ENCODE measurements at regions not wholly inside any gene's neighbourhood (a gene's known extent, or its start where the extent isn't known, plus 50 kb on each side); places are given as distances from the start of the nearest gene placed in this dataset.

GRCh38 chr10:56728349-56728748, 367.3 kb upstream of the ZWINT start:
- no peak overlapping the region for H3K4me3 ChIP-seq (ENCODE audit: low read depth, low read length)
- DNase-seq (ENCODE audit: low read depth) = no peak
- no peak for TF ChIP-seq CTCF (IDR thresholded peaks at IDR 0.05; ENCODE audit: insufficient read depth, low read length)

- H3K4me3 ChIP-seq (ENCODE audit: low read depth, low read length) = no peak overlapping the region
- no peak for DNase-seq (ENCODE audit: low read depth)
- no peak for TF ChIP-seq CTCF (IDR thresholded peaks at IDR 0.05; ENCODE audit: insufficient read depth, low read length)
Observed at GRCh38 chr10:56722912-56723311, 361.9 kb upstream of the ZWINT start.

- DNase-seq (ENCODE audit: low read depth) = no peak
- TF ChIP-seq CTCF (IDR thresholded peaks at IDR 0.05; ENCODE audit: insufficient read depth, low read length) = no peak
Observed at GRCh38 chr10:56715262-56715661, 354.2 kb upstream of the ZWINT start.

GRCh38 chr10:56698506-56698905, 337.4 kb upstream of the ZWINT start:
- no peak for DNase-seq (ENCODE audit: low read depth)
- no peak overlapping the region for H3K4me3 ChIP-seq (ENCODE audit: low read depth, low read length)
- no peak for TF ChIP-seq CTCF (IDR thresholded peaks at IDR 0.05; ENCODE audit: insufficient read depth, low read length)

More at GRCh38 chr10:56715262-56715661, 354.2 kb upstream of the ZWINT start:
- H3K4me3 ChIP-seq (ENCODE audit: low read depth, low read length) = no peak overlapping the region

GRCh38 chr10:56679578-56679977, 318.5 kb upstream of the ZWINT start:
- H3K4me3 ChIP-seq (ENCODE audit: low read depth, low read length) = no peak overlapping the region
- DNase-seq (ENCODE audit: low read depth) = no peak
- TF ChIP-seq CTCF (IDR thresholded peaks at IDR 0.05; ENCODE audit: insufficient read depth, low read length) = no peak

- H3K4me3 ChIP-seq (ENCODE audit: low read depth, low read length) = no peak overlapping the region
- DNase-seq (ENCODE audit: low read depth) = no peak
- TF ChIP-seq CTCF (IDR thresholded peaks at IDR 0.05; ENCODE audit: insufficient read depth, low read length) = no peak
Observed at GRCh38 chr10:56662765-56663447, 301.8 kb upstream of the ZWINT start.

- H3K4me3 ChIP-seq (ENCODE audit: low read depth, low read length) = no peak overlapping the region
- no peak for DNase-seq (ENCODE audit: low read depth)
- no peak for TF ChIP-seq CTCF (IDR thresholded peaks at IDR 0.05; ENCODE audit: insufficient read depth, low read length)
Observed at GRCh38 chr10:56653289-56653688, 292.2 kb upstream of the ZWINT start.

All from fibroblast of the aortic adventitia (primary cell).